GM12878 (cell line): ENCODE measurements at regions not wholly inside any gene's neighbourhood (a gene's known extent, or its start where the extent isn't known, plus 50 kb on each side); places are given as distances from the start of the nearest gene placed in this dataset.

Source experiments
- CTCF ChIP-seq, 3 experiments: IDR thresholded peaks in 2 of 3; conservative IDR thresholded peaks in 1 of 3; 2 replicates each; pipeline ENCODE4 v1.5.1; 2011; ENCODE audit warnings: low read depth in 3 of 3, low read length in 3 of 3, mild to moderate bottlenecking in 3 of 3, control low read depth in 2 of 3, moderate library complexity in 2 of 3, inconsistent platforms in 1 of 3, mixed read lengths in 1 of 3; ENCODE audit not compliant: control insufficient read depth in 2 of 3, insufficient read depth in 1 of 3; ENCODE audit errors: extremely low read depth in 1 of 3
- EP300 ChIP-seq, 2 experiments: fragments of 150-350 bp in 1 of 2; IDR thresholded peaks; 2 replicates each; pipeline ENCODE4 v1.6.1; 2011 to 2012; ENCODE audit warnings: low read depth in 2 of 2, low read length in 2 of 2, borderline replicate concordance in 1 of 2, improper control_type of control experiment in 1 of 2, inconsistent platforms in 1 of 2; ENCODE audit not compliant: control insufficient read depth in 1 of 2
- GABPA ChIP-seq: IDR thresholded peaks from 2 replicates; pipeline ENCODE4 v1.6.1; 2014; ENCODE audit warnings: antibody characterized with exemption, low read depth, mild to moderate bottlenecking, inconsistent platforms
- RAD21 ChIP-seq: IDR thresholded peaks from 2 replicates; pipeline ENCODE4 v1.6.1; 2011; ENCODE audit warnings: mild to moderate bottlenecking, low read depth, low read length, moderate library complexity; ENCODE audit not compliant: insufficient read depth
- SUZ12 ChIP-seq: fragments of 200-600 bp; sonication (generic); IDR thresholded peaks from one replicate; pipeline ENCODE4 v1.6.1; 2018; ENCODE audit warnings: antibody characterized with exemption, mild to moderate bottlenecking; ENCODE audit not compliant: unreplicated experiment
- TCF3 ChIP-seq: IDR thresholded peaks from 2 replicates; pipeline ENCODE4 v1.6.1; 2012; ENCODE audit warnings: low read depth, mild to moderate bottlenecking, low read length, borderline replicate concordance; ENCODE audit not compliant: insufficient read depth
- YY1 ChIP-seq: IDR thresholded peaks from 2 replicates; pipeline ENCODE4 v1.6.1; 2011; ENCODE audit warnings: low read depth, mild to moderate bottlenecking, low read length
- ZBTB33 ChIP-seq: fragments of 450-650 bp; IDR thresholded peaks from 2 replicates; pipeline ENCODE4 v1.6.1; 2017; ENCODE audit warnings: mild to moderate bottlenecking
- ZNF384 ChIP-seq: IDR thresholded peaks from 2 replicates; pipeline ENCODE4 v1.6.1; 2012; ENCODE audit warnings: low read depth, mild to moderate bottlenecking, low read length, improper control_type of control experiment, borderline replicate concordance

GRCh38 chr6:17225767-17226630 lies 55.2 kb upstream of the RBM24 start:
- TF ChIP-seq RAD21: no peak
- TF ChIP-seq YY1: no peak
- TF ChIP-seq ZBTB33: no peak
- no peak for TF ChIP-seq SUZ12
- TF ChIP-seq ZNF384: no peak
- no peak for TF ChIP-seq CTCF (IDR thresholded peaks at IDR 0.05 in 2 of 3, conservative IDR thresholded peaks at IDR 0.05 in 1 of 3; ENCODE audit: control insufficient read depth in 2 of 3, extremely low read depth in 1 of 3, insufficient read depth in 1 of 3, low read depth in 3 of 3, low read length in 3 of 3)
- TF ChIP-seq EP300 (IDR thresholded peaks at IDR 0.05; ENCODE audit: borderline replicate concordance in 1 of 2, control insufficient read depth in 1 of 2, low read depth in 2 of 2, low read length in 2 of 2): no peak
- no peak for TF ChIP-seq GABPA
- TF ChIP-seq TCF3: no peak
